IPS-NIHi7 (cell line): ENCODE measurements at regions not wholly inside any gene's neighbourhood (a gene's known extent, or its start where the extent isn't known, plus 50 kb on each side); places are given as distances from the start of the nearest gene placed in this dataset.

Source experiments
- DNase-seq: peaks from one replicate; pipeline ENCODE4 v3.0.0; 2012; ENCODE audit warnings: mixed read lengths; ENCODE audit errors: extremely low spot score

DNA sequence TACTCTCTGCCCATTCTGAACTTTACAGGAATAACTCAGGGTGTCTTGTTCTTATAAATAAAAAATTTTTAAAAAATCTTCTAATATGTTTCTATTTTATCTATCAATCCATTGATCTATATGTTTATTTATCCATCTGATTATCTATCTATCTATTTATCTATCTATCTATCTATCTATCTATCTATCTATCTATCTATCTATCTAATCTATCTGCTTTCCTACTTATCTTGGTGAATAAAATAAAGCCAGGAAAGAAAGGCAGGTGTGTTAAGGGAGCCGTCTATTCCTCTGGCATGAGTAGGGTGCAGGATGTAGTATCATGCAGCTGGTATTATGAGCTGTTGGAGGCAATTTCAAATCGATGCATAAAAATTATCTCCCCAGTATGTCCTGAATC is 153.0 kb downstream of the FOXA2 start:
- DNase-seq = no peak

DNA sequence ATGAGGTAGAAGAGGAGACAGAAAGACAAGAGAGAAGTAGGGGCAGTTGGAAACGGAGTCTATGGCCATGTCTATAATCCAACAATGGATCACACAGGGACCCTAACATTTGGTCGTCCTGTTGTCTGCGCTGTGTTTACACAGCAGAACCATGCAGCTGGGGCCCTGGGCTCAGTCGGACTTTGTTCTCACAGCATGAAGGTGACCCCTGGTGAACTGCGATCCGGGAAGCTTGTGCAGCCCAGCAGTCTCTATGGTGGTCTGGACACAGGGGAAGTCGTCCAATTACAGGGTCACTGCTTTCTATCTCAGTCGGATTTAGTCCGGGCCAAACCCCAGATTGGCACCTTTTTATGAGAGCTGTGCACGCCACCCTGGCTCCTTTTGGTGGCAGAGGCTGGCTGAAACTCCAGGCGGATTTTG is 153.6 kb downstream of the FOXA2 start:
- DNase-seq = no peak

DNA sequence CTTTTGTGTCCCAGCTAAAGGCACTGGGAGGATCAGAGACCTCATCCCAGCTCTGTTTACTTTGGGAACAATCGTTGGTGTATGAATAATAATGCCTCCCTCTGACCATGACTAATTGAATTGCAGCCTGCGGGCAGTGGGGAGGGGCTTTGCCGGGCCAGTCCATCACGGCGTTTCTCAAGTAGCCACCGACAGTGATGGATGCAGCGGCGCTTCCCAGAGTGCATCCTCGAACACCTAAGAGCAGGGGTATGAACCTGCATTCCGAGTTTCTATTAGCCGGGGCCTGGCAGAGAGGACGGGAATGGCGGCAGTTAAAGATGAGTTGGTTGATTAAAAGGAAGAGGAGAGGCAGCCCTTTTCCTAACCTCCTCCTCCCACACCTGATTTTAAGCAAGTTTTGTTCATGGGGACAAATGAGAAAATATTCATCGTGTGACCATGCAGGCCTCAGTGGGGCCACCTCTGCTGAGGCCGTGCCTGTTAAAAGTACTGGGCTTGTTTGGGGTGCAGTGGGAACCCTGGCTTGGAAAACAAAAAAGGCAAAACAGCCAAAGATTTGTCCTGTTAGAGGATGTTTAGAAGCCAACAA is 154.1 kb downstream of the FOXA2 start:
- peak; percentile 78 for DNase-seq

DNA sequence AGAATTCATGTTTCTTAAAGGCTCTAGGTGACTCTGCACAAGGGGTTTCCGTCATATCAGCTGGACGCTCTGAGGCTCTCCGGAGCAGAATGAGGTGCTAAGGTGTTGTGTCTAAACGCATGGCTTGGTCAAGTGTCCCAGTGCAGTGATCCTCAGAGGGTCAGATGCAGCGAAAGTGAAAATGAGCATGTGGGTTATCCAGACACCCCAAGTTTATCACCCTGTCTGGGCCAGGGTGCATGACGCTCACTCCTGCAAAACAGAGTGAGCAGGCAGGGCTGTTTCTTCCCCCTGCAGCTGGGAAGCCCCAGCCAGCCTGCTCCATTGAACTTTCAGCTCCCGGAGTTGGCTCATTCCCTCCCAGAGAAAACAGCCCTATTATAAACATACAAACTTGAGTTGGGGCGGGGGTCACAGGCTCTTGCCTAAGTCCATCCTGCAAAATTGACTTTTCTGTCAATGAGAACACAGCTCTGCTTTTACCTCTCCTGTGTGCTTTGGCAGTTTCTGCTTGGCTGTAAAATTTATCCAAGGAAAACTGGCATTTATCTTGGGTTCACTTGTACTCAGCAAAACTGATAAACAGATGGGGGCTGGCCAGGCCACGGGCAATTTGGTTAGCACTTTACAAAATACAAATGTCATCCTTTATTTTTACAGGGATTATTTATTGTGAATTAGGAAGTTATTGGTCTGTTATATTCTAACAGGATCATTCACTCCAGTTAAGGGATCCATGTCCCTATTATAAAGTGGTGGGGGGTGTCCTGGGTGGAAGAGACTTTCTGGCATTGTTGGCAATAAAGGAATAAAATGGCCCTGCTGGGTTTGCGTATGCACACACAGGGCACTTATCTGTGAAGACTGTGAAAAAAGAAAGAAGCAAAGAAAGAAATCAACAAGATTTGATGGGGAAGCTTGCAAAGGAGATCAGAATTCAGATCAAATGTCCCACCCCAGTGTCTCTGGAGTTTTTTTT is 154.9 kb downstream of the FOXA2 start:
- DNase-seq = no peak

DNA sequence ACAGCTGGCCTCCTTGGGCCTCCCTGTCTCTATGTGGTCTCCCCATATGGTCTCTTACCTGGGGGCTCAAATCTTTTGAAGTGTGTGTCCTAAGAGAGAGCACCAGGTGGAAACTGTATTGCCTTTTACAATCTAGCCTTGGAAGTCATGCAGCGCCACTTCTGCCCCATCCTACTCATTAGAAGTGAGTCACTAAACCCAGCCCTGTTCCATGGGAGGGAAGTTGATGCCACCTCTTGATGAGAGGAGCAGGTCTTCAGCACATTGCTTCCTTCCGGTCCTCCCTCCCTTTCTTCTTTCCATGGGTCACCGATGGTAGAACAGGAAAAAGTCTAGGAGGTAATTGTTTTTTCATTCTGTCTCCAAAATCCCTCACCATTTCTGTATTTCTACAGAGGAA is 156.3 kb downstream of the FOXA2 start:
- no peak for DNase-seq

DNA sequence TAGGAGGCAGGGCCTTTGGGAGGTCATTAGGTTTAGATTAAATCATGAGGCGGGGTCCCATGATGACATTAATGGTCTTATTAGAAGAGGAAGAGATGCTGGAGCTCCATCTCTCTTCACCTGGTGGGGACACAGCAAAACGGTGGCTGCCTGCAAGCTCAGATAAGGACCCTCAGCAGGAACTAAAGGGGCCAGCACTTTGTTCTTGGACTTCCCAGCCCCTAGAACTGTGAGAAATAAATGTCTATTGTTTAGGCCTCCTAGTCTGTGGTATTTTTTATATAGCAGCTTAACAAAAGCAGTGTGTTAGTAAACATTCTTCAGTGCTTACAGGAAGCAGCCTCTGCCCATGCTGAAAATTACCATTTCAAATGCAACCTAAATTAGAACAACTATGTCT is 157.6 kb downstream of the FOXA2 start:
- DNase-seq = no peak

DNA sequence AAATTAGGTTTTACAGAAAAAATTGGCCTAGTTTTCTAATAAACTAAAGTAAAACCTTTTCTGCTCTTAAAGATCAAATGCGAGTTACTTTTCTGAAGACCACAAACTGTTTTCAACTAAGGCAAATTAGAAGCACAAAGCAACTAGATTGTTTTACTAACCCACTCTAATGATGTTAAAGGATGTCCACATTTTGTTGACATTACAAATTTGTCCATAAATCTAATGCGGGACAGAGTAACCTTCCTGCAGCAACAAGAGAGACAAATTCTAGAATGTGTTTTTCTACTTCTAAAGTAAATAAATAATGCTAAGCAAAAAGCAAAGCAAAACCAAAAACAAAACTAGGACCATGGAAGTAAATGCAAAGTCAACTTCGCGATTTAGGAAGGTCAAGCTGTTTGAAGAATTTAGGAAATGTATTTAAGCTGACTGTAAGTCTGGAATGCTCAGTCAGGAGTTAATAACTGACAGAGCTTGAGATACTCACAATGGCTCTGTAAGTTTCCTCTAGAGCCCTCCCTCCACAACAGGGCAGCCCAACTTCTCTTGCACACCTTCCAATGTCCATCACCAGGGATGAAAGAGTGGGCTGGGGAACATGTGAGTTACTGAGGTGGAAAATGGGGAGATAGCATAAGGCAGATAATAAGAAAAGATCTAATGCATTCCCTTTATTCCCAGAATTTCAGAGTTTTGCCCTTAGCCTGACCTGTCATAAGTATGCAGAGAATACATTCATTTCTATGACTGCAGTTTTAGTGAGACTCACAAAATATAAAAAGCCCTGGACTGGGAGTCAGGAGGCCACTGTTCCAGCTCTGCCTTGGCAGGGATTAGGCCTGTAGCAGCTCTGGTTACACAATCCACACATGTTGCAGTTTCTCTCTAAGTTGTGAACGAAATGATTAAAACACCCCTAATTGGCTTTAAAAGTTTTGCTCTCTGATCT is 158.8 kb downstream of the FOXA2 start:
- no peak for DNase-seq

DNA sequence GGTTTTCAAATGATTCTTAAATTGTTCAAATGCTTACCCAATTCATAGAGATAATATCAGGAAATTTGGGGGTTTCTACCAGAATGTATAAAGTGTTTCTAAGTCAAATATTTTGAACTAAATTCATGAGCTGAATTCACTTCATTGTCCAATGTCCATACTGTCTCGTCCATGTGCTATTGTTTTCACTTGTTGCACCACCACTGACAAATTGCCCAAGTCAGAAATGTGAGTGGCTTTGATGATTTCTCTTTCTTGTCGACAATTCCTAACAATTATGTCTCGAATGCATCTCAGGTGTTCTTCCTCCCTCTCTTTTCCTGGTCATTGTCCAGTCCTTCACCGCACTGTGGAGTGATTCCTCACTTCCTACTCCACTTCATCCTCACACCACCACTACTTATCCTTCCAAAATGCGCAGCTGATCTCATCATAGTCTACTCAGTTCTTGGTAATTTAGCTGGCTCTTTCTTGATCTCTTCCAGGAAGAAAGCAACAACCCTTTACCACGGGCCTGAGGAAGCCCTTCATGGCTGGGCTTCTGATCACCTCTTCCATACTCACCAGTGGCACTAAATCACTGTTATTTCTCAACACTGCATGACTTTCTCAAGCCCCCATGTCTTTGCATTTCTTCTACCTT is 161.1 kb downstream of the FOXA2 start:
- DNase-seq = no peak

DNA sequence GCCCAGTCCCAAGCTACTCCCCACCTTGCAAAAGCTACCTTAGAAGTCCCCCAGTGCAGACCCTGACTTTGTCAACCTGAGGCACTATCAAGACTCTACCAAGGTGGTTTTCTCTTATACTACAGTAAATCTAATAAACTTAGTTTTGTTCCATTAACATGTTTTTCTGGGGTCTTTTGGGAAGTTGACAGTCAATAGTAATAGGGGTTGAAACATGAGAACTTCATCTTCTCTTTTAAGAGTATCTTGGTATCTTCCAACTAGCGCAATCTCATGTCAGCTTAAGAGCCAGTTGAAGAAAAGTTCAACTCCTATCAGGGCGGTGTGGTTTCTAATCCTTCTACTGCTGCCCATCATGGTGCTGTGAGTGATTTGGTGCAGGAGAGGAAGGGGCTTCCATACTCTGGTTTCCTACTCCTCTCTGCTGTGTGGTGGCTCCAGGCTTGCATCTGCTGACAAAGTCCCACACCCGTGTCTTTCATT is 164.2 kb downstream of the FOXA2 start:
- DNase-seq = no peak

DNA sequence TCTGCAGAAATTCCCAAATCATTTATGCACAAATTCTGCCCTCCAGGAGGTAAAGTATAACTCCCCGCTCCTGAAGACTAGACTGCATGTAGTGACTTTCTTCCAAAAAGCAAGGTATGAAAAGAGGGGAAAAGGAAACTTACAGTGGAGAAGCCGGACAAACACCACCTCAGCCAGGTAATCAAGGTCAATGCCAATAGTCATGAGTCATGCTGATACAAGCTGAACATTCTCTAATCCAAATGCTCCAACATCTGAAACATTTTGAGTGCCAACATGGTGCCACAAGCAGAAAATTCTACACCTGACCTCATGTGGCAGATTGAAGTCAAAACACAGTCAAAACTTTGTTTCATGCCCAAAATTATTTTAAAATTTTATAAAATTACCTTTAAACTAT is 165.6 kb downstream of the FOXA2 start:
- DNase-seq = no peak

DNA sequence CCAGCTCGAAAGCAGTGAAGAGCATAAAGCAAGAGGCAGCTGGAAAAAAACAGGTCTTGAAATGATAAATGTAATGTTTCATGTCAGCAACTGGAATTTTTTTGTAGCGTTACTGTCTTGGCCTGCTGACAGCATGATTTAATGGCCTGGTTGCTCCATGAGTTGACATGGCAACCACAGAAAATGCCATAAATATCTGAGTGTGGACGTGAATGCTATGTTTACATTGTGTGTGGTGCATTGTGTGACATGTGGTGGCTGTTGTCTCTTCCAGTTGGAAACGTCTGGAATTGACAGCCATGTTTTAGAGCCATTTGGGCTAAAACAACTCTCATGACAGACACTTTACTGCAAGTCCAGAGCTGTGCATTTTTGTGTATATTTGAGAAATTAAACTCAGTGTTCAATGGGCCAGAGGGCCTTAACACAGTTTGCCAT is 170.0 kb downstream of the FOXA2 start:
- no peak for DNase-seq

DNA sequence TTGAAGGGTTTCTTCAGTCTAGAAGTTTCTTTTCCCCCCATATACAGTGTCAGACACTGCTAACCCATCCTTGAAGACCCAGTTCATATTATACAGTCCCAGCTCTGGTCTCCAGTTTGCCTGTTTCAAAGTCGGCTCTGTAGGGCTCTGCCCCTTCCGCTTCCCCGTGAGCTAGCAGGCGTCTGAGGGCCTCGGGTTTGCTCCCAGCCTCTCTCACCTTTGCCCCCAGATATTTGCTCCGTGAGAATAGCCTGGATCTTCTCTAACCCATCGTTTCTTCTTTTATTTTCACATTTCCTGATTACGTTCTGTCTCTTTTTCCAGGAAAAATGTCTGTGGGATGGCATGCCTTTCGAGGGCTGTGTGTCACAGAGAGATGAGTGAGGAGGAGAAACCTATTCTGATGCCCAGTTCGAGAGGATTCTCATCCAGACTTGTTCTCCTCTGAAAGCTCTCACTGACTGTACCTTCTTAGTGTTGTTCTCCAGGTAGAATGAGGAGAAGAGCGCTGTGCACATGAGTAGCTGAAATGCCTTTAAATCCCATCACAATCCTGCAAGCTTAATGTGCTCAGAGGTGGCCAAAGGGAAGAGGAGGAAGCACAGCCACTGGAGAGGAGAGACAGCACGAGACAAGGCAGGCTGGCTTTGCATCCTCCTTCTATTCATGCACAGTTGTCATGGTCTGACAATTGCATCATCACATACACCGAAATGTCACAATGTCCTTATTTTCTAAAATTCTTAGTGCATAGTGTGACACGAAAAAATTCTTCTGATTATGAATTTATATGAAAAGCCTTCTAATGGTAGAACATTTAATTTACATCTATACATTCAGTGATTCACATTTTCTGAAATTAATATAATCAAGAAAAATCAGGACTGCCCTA is 171.1 kb downstream of the FOXA2 start:
- DNase-seq = no peak

DNA sequence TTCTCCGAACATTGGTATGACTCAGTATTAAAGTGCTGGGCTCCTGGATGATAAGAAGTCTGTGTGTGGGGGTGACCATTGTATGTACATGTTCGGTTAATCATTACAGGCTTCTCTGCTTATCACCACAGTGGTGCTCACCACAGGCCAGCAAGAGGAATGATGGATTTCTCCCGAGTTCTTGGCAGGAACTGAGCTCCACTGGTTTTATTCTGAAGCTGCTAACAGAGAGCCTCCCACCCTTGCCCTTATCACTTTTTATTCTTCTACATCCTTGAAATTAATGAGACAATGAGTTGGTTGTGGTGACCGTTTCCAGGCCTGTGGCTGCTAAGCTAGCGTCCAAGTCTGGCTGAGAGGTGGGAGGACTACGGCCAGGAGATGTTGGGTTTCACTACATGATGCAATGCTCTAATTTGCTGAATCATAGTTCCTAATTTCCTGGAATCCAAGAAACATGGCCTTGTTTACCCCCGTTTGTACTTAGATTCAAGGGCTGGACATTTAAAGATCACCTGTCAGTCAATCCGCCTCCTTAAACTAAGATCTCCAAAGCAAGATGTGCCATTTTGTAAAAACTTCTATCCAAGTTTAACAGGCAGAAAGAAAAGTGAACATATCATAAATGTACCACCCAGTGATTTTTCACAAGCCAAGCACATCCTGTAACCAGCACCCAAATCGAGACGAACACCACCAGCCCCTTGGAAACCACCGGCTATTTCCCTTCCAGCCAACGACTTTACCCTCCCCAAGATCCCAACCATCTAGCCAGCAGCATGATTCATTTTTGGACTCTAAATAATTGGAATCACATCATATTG is 172.5 kb downstream of the FOXA2 start:
- DNase-seq = no peak

DNA sequence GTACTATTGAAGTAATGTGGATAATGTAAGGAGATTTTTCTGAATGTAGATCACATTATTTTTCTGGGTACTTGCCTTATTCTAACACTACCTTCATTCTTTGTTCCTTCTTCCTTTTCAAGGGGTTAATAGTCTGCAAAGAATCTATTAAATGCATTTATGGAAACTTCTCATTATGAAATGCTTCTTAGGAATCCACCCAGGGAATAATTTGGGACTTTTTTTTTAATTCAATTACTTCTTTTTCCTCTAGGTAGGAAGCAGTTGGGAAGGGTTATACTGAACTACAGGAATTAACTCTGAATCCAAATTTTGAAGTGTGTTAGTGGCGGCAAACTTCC is 173.1 kb downstream of the FOXA2 start:
- no peak for DNase-seq

DNA sequence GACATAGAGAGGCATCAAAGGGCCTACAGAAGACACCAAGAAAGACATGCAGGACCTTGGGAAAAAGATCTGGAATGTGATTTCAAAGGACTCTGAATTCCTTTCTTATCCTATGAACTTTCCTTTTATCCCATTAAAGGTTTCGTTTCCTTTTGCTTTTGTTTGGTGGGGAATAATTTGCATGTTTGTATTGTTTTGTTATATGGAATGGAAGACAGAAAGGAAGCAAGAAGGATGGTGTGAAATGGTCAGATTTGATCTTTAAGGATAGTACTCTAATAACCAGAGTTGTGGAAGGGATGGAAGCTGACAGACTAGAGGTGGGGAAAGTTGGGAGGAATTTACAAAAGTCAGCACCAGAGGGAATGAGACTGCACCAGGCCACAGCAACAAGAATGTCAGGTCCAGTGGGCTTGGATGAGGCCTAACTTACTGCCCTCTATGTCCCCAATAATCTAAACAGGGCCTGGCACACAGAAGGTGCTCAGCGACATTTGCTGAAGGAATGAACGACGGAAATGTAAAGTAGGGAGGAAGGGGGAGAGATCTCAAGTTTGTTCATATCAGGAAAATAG is 173.7 kb downstream of the FOXA2 start:
- no peak for DNase-seq

DNA sequence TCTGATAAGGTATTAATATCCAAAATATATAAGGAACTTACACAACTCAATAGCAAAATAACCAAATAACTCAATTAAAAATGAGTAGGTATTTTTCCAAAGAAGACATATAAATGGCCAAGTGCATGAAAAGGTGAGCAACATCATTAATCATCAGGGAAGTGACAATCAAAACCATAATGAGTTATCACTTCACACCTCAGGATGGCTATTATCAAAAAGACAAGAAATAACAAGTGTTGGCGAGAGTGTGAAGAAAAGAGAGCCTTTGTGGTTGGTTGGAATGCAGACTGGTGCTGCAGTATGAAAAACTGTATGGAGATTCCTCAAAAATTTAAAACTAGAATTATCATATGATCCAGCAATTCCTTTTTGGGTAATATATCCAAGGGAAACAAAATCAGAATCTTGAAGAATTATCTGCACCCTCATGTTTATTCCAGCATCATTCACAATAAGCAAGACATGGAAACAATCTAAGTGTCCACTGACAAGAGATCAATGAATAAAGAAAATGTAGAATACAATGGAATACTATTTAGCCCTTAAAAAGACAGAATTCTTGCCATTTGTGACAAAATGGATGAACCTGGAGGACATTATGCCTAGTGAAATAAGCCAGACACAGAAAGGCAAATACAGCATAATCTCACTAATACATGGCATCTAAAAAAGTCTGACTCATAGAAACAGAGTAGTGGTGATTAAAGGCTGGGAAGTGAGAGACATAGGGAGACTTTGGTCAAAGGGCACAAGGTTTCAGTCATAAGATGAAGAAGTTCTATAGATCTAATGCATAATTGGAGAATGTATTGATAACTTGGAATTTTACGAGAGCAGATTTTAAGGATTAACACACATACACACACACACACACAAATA is 175.6 kb downstream of the FOXA2 start:
- no peak for DNase-seq

DNA sequence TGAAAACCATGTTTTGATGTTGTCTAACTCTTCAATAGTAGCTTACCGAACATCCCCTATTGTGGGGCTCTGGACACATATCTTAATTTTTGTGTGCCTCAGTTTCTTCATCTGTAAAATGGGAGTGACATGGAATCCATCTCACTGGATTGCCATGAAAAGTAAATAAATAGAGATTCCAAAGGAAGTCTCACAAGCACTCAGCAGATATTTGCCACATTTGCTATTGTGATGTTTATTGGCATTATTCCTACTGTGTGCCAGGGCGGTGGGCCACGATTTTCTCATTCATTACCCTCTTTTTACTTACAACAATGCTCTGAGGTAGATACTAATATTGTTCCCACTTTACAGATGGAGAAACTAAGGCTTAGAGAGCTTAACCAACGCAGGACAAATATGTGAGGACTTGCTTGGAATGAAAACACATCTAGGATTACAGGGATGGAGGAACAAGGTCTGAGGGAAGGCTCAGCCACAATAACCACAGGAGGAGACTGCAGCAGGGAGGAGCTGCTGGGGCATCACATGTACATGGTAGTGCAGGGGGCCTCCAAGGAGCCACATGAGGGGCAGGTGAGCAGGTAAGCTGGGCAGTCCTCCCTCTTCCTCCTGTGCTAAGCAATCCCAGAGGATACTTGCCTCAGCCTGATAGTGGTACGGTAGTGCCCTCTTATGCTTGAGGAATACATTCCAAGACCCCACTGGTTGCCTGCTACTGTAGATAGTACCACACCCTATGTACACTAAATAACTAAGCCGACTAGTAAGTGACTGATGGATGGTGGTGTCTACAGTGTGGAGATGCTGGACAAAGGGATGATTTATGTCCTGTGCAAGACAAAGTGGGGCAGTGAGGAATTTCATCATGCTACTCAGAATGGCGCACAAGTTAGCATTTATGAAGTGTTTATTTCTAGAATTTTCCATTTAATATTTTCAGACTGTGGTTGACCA is 176.9 kb downstream of the FOXA2 start:
- no peak for DNase-seq
